IMR-90 (cell line): ENCODE measurements at regions not wholly inside any gene's neighbourhood (a gene's known extent, or its start where the extent isn't known, plus 50 kb on each side); places are given as distances from the start of the nearest gene placed in this dataset.

Experiments used
- ATAC-seq: fragments of 200-7000 bp; cut with Tn5 transposase; 2 replicates; pipeline ENCODE4 v1.9.1; 2020; ENCODE audit warnings: low read depth, mild to moderate bottlenecking, moderate library complexity
- BruUV-seq: library from RNA; stranded (reverse); fragments of 400-500 nt; replicated peaks from 2 replicates; lab custom pipeline; 2021; lab: Mats Ljungman, UMichigan
- CTCF ChIA-PET: fragments of 300-600 bp; formaldehyde crosslinking; extraction: SDS; loops from one replicate; lab custom pipeline; 2021; ENCODE audit warnings: antibody characterized with exemption; lab: Yijun Ruan, JAX
- POLR2A ChIA-PET: fragments of 300-600 bp; sonication (Branson Sonifier 250); formaldehyde crosslinking; loops from one replicate; lab custom pipeline; 2022; ENCODE audit warnings: antibody characterized with exemption; ENCODE audit not compliant: unreplicated experiment; lab: Charles Lee
- DNase-seq: peaks from one replicate; pipeline ENCODE4 v3.0.0; 2013
- H2AFZ ChIP-seq: replicated peaks from 2 replicates; pipeline ENCODE3; 2013; ENCODE audit warnings: low read length, mild to moderate bottlenecking; ENCODE audit not compliant: poor library complexity
- H2AK5ac ChIP-seq: 2 replicates; pipeline ENCODE4 v1.6.1; 2013; ENCODE audit warnings: low read depth, low read length, inconsistent platforms
- H2AK9ac ChIP-seq: replicated peaks from 2 replicates; pipeline ENCODE3; 2013; ENCODE audit warnings: mild to moderate bottlenecking, low read depth, low read length, moderate library complexity; ENCODE audit not compliant: poor library complexity
- H2BK120ac ChIP-seq: 2 replicates; pipeline ENCODE4 v1.6.1; 2013; ENCODE audit warnings: low read depth, low read length, inconsistent platforms
- H2BK15ac ChIP-seq: 3 replicates; pipeline ENCODE4 v1.6.1; 2013; ENCODE audit warnings: low read depth, low read length, inconsistent platforms
- H2BK20ac ChIP-seq: 2 replicates; pipeline ENCODE4 v1.6.1; 2013; ENCODE audit warnings: low read depth, mild to moderate bottlenecking, inconsistent platforms, low read length, moderate library complexity
- H2BK5ac ChIP-seq: 2 replicates; pipeline ENCODE4 v1.6.1; 2013; ENCODE audit warnings: mild to moderate bottlenecking, low read depth, low read length, inconsistent platforms; ENCODE audit not compliant: poor library complexity, severe bottlenecking
- H3K14ac ChIP-seq: replicated peaks from 2 replicates; pipeline ENCODE4 v1.6.1; 2013; ENCODE audit warnings: low read depth, low read length, inconsistent platforms
- H3K18ac ChIP-seq: 2 replicates; pipeline ENCODE4 v1.6.1; 2013; ENCODE audit warnings: low read depth, low read length, control low read depth
- H3K23ac ChIP-seq: 2 replicates; pipeline ENCODE4 v1.6.1; 2013; ENCODE audit warnings: low read depth, low read length, inconsistent platforms
- H3K27ac ChIP-seq: 2 replicates; pipeline ENCODE4 v1.5.1; 2013; ENCODE audit warnings: mild to moderate bottlenecking, control low read depth, low read length; ENCODE audit not compliant: insufficient read depth
- H3K27me3 ChIP-seq: 2 replicates; pipeline ENCODE4 v1.6.1; 2013; ENCODE audit warnings: low read length; ENCODE audit not compliant: control insufficient read depth, insufficient read depth
- H3K36me3 ChIP-seq: 2 replicates; pipeline ENCODE4 v1.6.1; 2013; ENCODE audit warnings: low read length, mixed read lengths; ENCODE audit not compliant: control insufficient read depth, insufficient read depth
- H3K4ac ChIP-seq: 2 replicates; pipeline ENCODE4 v1.6.1; 2013; ENCODE audit warnings: low read depth, low read length, inconsistent platforms
- H3K4me1 ChIP-seq: 2 replicates; pipeline ENCODE4 v1.6.1; 2013; ENCODE audit warnings: low read length, mixed read lengths; ENCODE audit not compliant: control insufficient read depth, insufficient read depth
- H3K4me2 ChIP-seq: 2 replicates; pipeline ENCODE4 v1.6.1; 2013; ENCODE audit warnings: low read depth, mild to moderate bottlenecking, control low read depth, low read length, moderate library complexity
- H3K4me3 ChIP-seq: 2 replicates; pipeline ENCODE4 v1.5.1; 2013; ENCODE audit warnings: low read depth, mild to moderate bottlenecking, control low read depth, low read length, moderate library complexity; ENCODE audit not compliant: insufficient read depth
- H3K56ac ChIP-seq: 2 replicates; pipeline ENCODE4 v1.6.1; 2013; ENCODE audit warnings: low read length, inconsistent platforms; ENCODE audit not compliant: insufficient read depth; ENCODE audit errors: extremely low read depth
- H3K79me1 ChIP-seq, 2 experiments: 2 replicates each; pipeline ENCODE4 v1.6.1; 2013; ENCODE audit warnings: low read length in 2 of 2, inconsistent platforms in 1 of 2, low read depth in 1 of 2
- H3K9ac ChIP-seq: 2 replicates; pipeline ENCODE4 v1.6.1; 2013; ENCODE audit warnings: low read depth, low read length, control low read depth
- H3K9me1 ChIP-seq: 2 replicates; pipeline ENCODE4 v1.6.1; 2013; ENCODE audit warnings: low read length, inconsistent platforms; ENCODE audit not compliant: insufficient read depth
- H3K9me3 ChIP-seq: 2 replicates; pipeline ENCODE4 v1.6.1; 2013; ENCODE audit warnings: low read length; ENCODE audit not compliant: control insufficient read depth, insufficient read depth
- H4K20me1 ChIP-seq: 2 replicates; pipeline ENCODE4 v1.6.1; 2013; ENCODE audit warnings: low read length, inconsistent platforms; ENCODE audit not compliant: insufficient read depth
- H4K5ac ChIP-seq: 2 replicates; pipeline ENCODE4 v1.6.1; 2013; ENCODE audit warnings: mild to moderate bottlenecking, low read depth, low read length, control low read depth
- H4K8ac ChIP-seq, 2 experiments: 2 replicates each; pipeline ENCODE4 v1.6.1; 2013; ENCODE audit warnings: low read depth in 2 of 2, low read length in 2 of 2, control low read depth in 1 of 2, inconsistent platforms in 1 of 2
- H4K91ac ChIP-seq: 2 replicates; pipeline ENCODE4 v1.6.1; 2013; ENCODE audit warnings: low read depth, low read length, inconsistent platforms; ENCODE audit not compliant: insufficient read depth
- BHLHE40 ChIP-seq: fragments of 150-350 bp; IDR thresholded peaks from 2 replicates; pipeline ENCODE4 v1.6.1; 2016; ENCODE audit warnings: mild to moderate bottlenecking, low read depth, low read length
- CEBPB ChIP-seq: IDR thresholded peaks from 2 replicates; pipeline ENCODE4 v1.6.1; 2012; ENCODE audit warnings: low read depth, low read length, improper control_type of control experiment
- CHD1 ChIP-seq: IDR thresholded peaks from 2 replicates; pipeline ENCODE4 v1.6.1; 2012; ENCODE audit warnings: low read depth, low read length, improper control_type of control experiment
- CTCF ChIP-seq: conservative IDR thresholded peaks from 2 replicates; pipeline ENCODE4 v1.5.1; 2012; ENCODE audit warnings: mild to moderate bottlenecking, low read depth, low read length, improper control_type of control experiment
- FOS ChIP-seq: fragments of 150-350 bp; IDR thresholded peaks from 2 replicates; pipeline ENCODE4 v1.6.1; 2016; ENCODE audit warnings: low read depth, low read length
- MAZ ChIP-seq: IDR thresholded peaks from 2 replicates; pipeline ENCODE4 v1.6.1; 2012; ENCODE audit warnings: low read depth, mild to moderate bottlenecking, low read length, improper control_type of control experiment, moderate library complexity, borderline replicate concordance
- MXI1 ChIP-seq: IDR thresholded peaks from 2 replicates; pipeline ENCODE4 v1.6.1; 2012; ENCODE audit warnings: low read depth, mild to moderate bottlenecking, low read length, moderate library complexity, borderline replicate concordance
- POLR2A ChIP-seq: IDR thresholded peaks from 2 replicates; pipeline ENCODE4 v1.6.1; 2012; ENCODE audit warnings: mild to moderate bottlenecking, low read depth, low read length
- RAD21 ChIP-seq: IDR thresholded peaks from 2 replicates; pipeline ENCODE4 v1.6.1; 2012; ENCODE audit warnings: low read length, improper control_type of control experiment
- RFX5 ChIP-seq: IDR thresholded peaks from 2 replicates; pipeline ENCODE4 v1.8.0; 2012; ENCODE audit warnings: low read depth, mild to moderate bottlenecking, low read length, moderate library complexity
- USF2 ChIP-seq: fragments of 150-350 bp; IDR thresholded peaks from 2 replicates; pipeline ENCODE4 v1.6.1; 2017; ENCODE audit warnings: mild to moderate bottlenecking, antibody characterized with exemption, low read length, low read depth
- WGBS, 2 experiments: methylation state at CpG; one replicate each; pipeline versions ENCODE4 v1.1.5 to v1.1.7; 2013; ENCODE audit warnings: missing lambda C conversion rate in 2 of 2; ENCODE audit not compliant: insufficient read length in 1 of 2; ENCODE audit errors: extremely low coverage in 2 of 2; 5-methylcytosine and 5-hydroxymethylcytosine counted together
- dilution Hi-C: fragments of 300-500 bp; cut with HindIII; formaldehyde crosslinking; loops from one replicate; pipeline ENCODE4 v1.14.3; 2018; ENCODE audit warnings: low sequenced_read_pairs; ENCODE audit not compliant: unreplicated experiment
- in situ Hi-C: fragments of 300-500 bp; cut with MboI; formaldehyde crosslinking; loops from 3 replicates; pipeline ENCODE4 v1.14.3; 2019; ENCODE audit warnings: low sequenced_read_pairs, inconsistent platforms, mixed read lengths
- intact Hi-C: fragments of 100-400 bp; cut with micrococcal nuclease; formaldehyde crosslinking; loops from 2 replicates; pipeline ENCODE4 v1.10.0; 2022

- Histone ChIP-seq H2AK5ac (no peak overlapping the region), H3K18ac (no peak overlapping the region), H4K20me1 (no peaks in the 10 kb centered on the region), H3K4me2 (no peak overlapping the region), H3K14ac (no peak overlapping the region), H3K9ac (no peak overlapping the region), H3K9me1 (no peaks in the 10 kb centered on the region), H3K4me3 (no peak overlapping the region), H3K9me3 (peaks cover 48% of the 10 kb centered on the region), H3K79me1 (no peaks in the 10 kb centered on the region), H2AFZ (no peak overlapping the region), H3K27me3 (no peaks in the 10 kb centered on the region), H4K8ac (no peak overlapping the region), H2AK9ac (no peak overlapping the region), H3K27ac (no peak overlapping the region), H3K56ac (no peak overlapping the region), H2BK20ac (no peak overlapping the region), H2BK15ac (no peak overlapping the region), H4K5ac (no peak overlapping the region), H3K36me3 (no peaks in the 10 kb centered on the region), H4K91ac (no peak overlapping the region), H3K23ac (no peak overlapping the region), H3K4ac (no peak overlapping the region), H3K4me1 (no peaks in the 10 kb centered on the region), H2BK5ac (no peak overlapping the region), H2BK120ac (no peak overlapping the region)
- CTCF ChIA-PET: no interaction called here
- no CpG with 5 or more reads among the region's 10 CpGs for WGBS, 2 experiments
- intact Hi-C loops: no loop called here
- POLR2A ChIA-PET: no interaction called here
- ATAC-seq (no peak), DNase-seq (no peak)
- TF ChIP-seq BHLHE40 (no peak), RFX5 (no peak), RAD21 (no peak), CTCF (no peak), MAZ (no peak), POLR2A (no peak), FOS (no peak), MXI1 (no peak), CEBPB (no peak), CHD1 (no peak), USF2 (no peak)
- dilution Hi-C loops: no loop called here
- no TSS peak for BruUV-seq
- in situ Hi-C loops: no loop called here
Observed at GRCh38 chr2:589281-590130, 87.7 kb downstream of the TMEM18 start.
